HG02623 (cell line): ENCODE measurements at regions not wholly inside any gene's neighbourhood (a gene's known extent, or its start where the extent isn't known, plus 50 kb on each side); places are given as distances from the start of the nearest gene placed in this dataset.

ENCODE experiments used
- ATAC-seq: cut with Tn5 transposase; IDR thresholded peaks from one replicate; pipeline ENCODE4 v1.9.1; 2021; ENCODE audit warnings: moderate library complexity; ENCODE audit not compliant: unreplicated experiment

- ATAC-seq, result no peak
Observed at GRCh38 chr7:34269084-34269483, 363.7 kb downstream of the BMPER start.

- no peak for ATAC-seq
Observed at GRCh38 chr7:34275624-34276023, 370.3 kb downstream of the BMPER start.

GRCh38 chr7:34277016-34277802, 371.9 kb downstream of the BMPER start:
- ATAC-seq, result no peak

GRCh38 chr7:34277803-34278199, 372.5 kb downstream of the BMPER start:
- no peak for ATAC-seq

- ATAC-seq, result no peak
Observed at GRCh38 chr7:34281260-34281659, 375.9 kb downstream of the BMPER start.

- no peak for ATAC-seq
Observed at GRCh38 chr7:34282271-34282670, 375.7 kb upstream of the NPSR1 start.

GRCh38 chr7:34296663-34297062, 361.4 kb upstream of the NPSR1 start:
- ATAC-seq, result no peak

- no peak for ATAC-seq
Observed at GRCh38 chr7:34298492-34299013, 359.5 kb upstream of the NPSR1 start.

GRCh38 chr7:34299066-34299465, 359.0 kb upstream of the NPSR1 start:
- ATAC-seq, result no peak

- ATAC-seq, result no peak
Observed at GRCh38 chr7:34307540-34307939, 350.5 kb upstream of the NPSR1 start.

GRCh38 chr7:34308595-34308994, 349.4 kb upstream of the NPSR1 start:
- no peak for ATAC-seq

- ATAC-seq, result no peak
Observed at GRCh38 chr7:34309116-34309515, 348.9 kb upstream of the NPSR1 start.

GRCh38 chr7:34309584-34309983, 348.4 kb upstream of the NPSR1 start:
- ATAC-seq, result no peak

- no peak for ATAC-seq
Observed at GRCh38 chr7:34311591-34311990, 346.4 kb upstream of the NPSR1 start.

- ATAC-seq, result no peak
Observed at GRCh38 chr7:34312624-34313023, 345.4 kb upstream of the NPSR1 start.

GRCh38 chr7:34313289-34313688, 344.7 kb upstream of the NPSR1 start:
- no peak for ATAC-seq

GRCh38 chr7:34315032-34315431, 343.0 kb upstream of the NPSR1 start:
- no peak for ATAC-seq

- ATAC-seq, result no peak
Observed at GRCh38 chr7:34317039-34317438, 341.0 kb upstream of the NPSR1 start.

- ATAC-seq, result no peak
Observed at GRCh38 chr7:34320412-34320811, 337.6 kb upstream of the NPSR1 start.

GRCh38 chr7:34320926-34321661, 336.9 kb upstream of the NPSR1 start:
- ATAC-seq, result peak; percentile 96

- no peak for ATAC-seq
Observed at GRCh38 chr7:34322841-34323240, 335.2 kb upstream of the NPSR1 start.

GRCh38 chr7:34327681-34328080, 330.3 kb upstream of the NPSR1 start:
- ATAC-seq, result no peak
